Transverse colon (tissue), 4 donors: ENCODE measurements at regions not wholly inside any gene's neighbourhood (a gene's known extent, or its start where the extent isn't known, plus 50 kb on each side); places are given as distances from the start of the nearest gene placed in this dataset.

ENCODE experiments used
- DNase-seq: peaks from one replicate; pipeline ENCODE4 v3.0.0-alpha.2; 2019
- H3K27ac ChIP-seq, 4 donors: fragments of 200-600 bp; sonication (generic); 2 replicates each; pipeline ENCODE4 v1.5.1; 2016 to 2018; ENCODE audit warnings: inconsistent platforms in 4 of 4
- H3K27me3 ChIP-seq: fragments of 200-600 bp; sonication (generic); 2 replicates; pipeline ENCODE4 v1.5.1; 2017; ENCODE audit warnings: inconsistent platforms
- H3K36me3 ChIP-seq, 4 donors: fragments of 200-600 bp; sonication (generic); 2 replicates each; pipeline ENCODE4 v1.5.1; 2017 to 2019; ENCODE audit warnings: inconsistent platforms in 4 of 4
- H3K4me1 ChIP-seq, 4 donors: fragments of 200-600 bp; sonication (generic); 2 replicates each; pipeline ENCODE4 v1.5.1; 2017 to 2020; ENCODE audit warnings: inconsistent platforms in 4 of 4
- H3K4me3 ChIP-seq, 4 donors: fragments of 200-600 bp; sonication (generic); 1 replicate in 1 of 4; 2 replicates in 3 of 4; pipeline versions ENCODE4 v1.5.1 to v1.6.1; 2017 to 2019; ENCODE audit warnings: inconsistent platforms in 4 of 4
- H3K9me3 ChIP-seq, 2 donors: fragments of 200-600 bp; sonication (generic); 2 replicates each; pipeline ENCODE4 v1.5.1; 2017 to 2019; ENCODE audit warnings: inconsistent platforms in 2 of 2
- CTCF ChIP-seq, 5 experiments: fragments of 200-600 bp in 3 of 5; fragments of 450-650 bp in 2 of 5; sonication (generic) in 3 of 5; IDR thresholded peaks; 1 replicate in 2 of 5; 2 replicates in 3 of 5; pipeline ENCODE4 v1.5.1; 2016 to 2017; ENCODE audit warnings: antibody characterized with exemption in 5 of 5, inconsistent platforms in 3 of 5, mild to moderate bottlenecking in 2 of 5, moderate library complexity in 1 of 5
- EP300 ChIP-seq: sonication (generic); formaldehyde crosslinking; IDR thresholded peaks from one replicate; pipeline ENCODE4 v1.6.1; 2017; ENCODE audit warnings: antibody characterized with exemption, low read depth
- POLR2A ChIP-seq: fragments of 450-650 bp; IDR thresholded peaks from one replicate; pipeline ENCODE4 v1.6.1; 2016; ENCODE audit warnings: antibody characterized with exemption, mild to moderate bottlenecking, moderate library complexity
- POLR2AphosphoS5 ChIP-seq, 3 donors: sonication (generic); formaldehyde crosslinking; IDR thresholded peaks; one replicate each; pipeline ENCODE4 v1.6.1; 2016; ENCODE audit warnings: antibody characterized with exemption in 3 of 3
- WGBS, 2 donors: methylation state at CpG; one replicate each; pipeline ENCODE4 v1.1.5; 2018; ENCODE audit warnings: low coverage in 1 of 2; 5-methylcytosine and 5-hydroxymethylcytosine counted together
- in situ Hi-C, 4 donors: fragments of 200-750 bp; cut with MboI; loops; one replicate each; pipeline versions ENCODE4 v1.15.0 to v1.15.1; 2017; ENCODE audit warnings: low sequenced_read_pairs in 3 of 4, low pct_ligation_motif_present in 1 of 4, low pct_unique_long_range_greater_than_20kb in 1 of 4
- intact Hi-C: fragments of 100-400 bp; cut with DNase I; formaldehyde crosslinking; loops from one replicate; pipeline ENCODE4 v1.15.1; 2023; ENCODE audit warnings: low total_unique reads

GRCh38 chr7:156368053-156368843, 272.3 kb upstream of the RNF32 start:
- Histone ChIP-seq H3K27ac (no peak overlapping the region), H3K36me3 (no peaks in the 10 kb centered on the region), H3K27me3 (no peaks in the 10 kb centered on the region), H3K9me3 (no peaks in the 10 kb centered on the region), H3K4me3 (no peak overlapping the region), H3K4me1 (no peaks in the 10 kb centered on the region)
- 41 to 82% methylated on average over 3 to 12 of the region's 12 CpGs for WGBS, 2 donors
- intact Hi-C loops, result no loop called here
- no peak for TF ChIP-seq CTCF (IDR thresholded peaks at IDR 0.05)
- no peak for TF ChIP-seq POLR2A
- no peak for TF ChIP-seq POLR2AphosphoS5 (IDR thresholded peaks at IDR 0.05)
- TF ChIP-seq EP300, result no peak
- DNase-seq, result no peak
- in situ Hi-C loops, result loop anchor here in 1 of 4 donors (25.0 kb wide), 1 partner anchor 106 kb away; no protein-coding TSS in a partner anchor

- in situ Hi-C loops, result loop anchor here in 1 of 4 donors (25.0 kb wide), 1 partner anchor 101 kb away; no protein-coding TSS in a partner anchor
- H3K4me1 ChIP-seq, result no peaks in the 10 kb centered on the region
- TF ChIP-seq CTCF (IDR thresholded peaks at IDR 0.05), result no peak
- TF ChIP-seq EP300, result no peak
- TF ChIP-seq POLR2AphosphoS5 (IDR thresholded peaks at IDR 0.05), result no peak
- no peak for TF ChIP-seq POLR2A
- no peak overlapping the region for H3K4me3 ChIP-seq
- intact Hi-C loops, result loop anchor here (1.0 kb wide), 1 partner anchor 29 kb away; no protein-coding TSS in a partner anchor
- H3K36me3 ChIP-seq, result no peaks in the 10 kb centered on the region
- H3K9me3 ChIP-seq, result no peaks in the 10 kb centered on the region
- WGBS, 2 donors, result 79 to 86% methylated on average over 4 to 5 of the region's 5 CpGs
- DNase-seq, result no peak
- H3K27ac ChIP-seq, result no peak overlapping the region
- no peaks in the 10 kb centered on the region for H3K27me3 ChIP-seq
These were observed 276.8 kb upstream of the RNF32 start for GRCh38 chr7:156363751-156364150.

- in situ Hi-C loops (loop anchor here in 1 of 4 donors (25.0 kb wide), 1 partner anchor 99 kb away; no protein-coding TSS in a partner anchor), intact Hi-C loops (no loop called here)
- TF ChIP-seq EP300 (no peak), CTCF (IDR thresholded peaks at IDR 0.05) (no peak), POLR2A (no peak), POLR2AphosphoS5 (IDR thresholded peaks at IDR 0.05) (no peak)
- 66 to 69% methylated on average over 6 of the region's 6 CpGs for WGBS, 2 donors
- no peaks in the 10 kb centered on the region for H3K27me3 ChIP-seq
- H3K27ac ChIP-seq, result no peak overlapping the region
- H3K9me3 ChIP-seq, result no peaks in the 10 kb centered on the region
- no peak for DNase-seq
- H3K36me3 ChIP-seq, result no peaks in the 10 kb centered on the region
- no peak overlapping the region for H3K4me3 ChIP-seq
- H3K4me1 ChIP-seq, result no peaks in the 10 kb centered on the region
These were observed 279.7 kb upstream of the RNF32 start for GRCh38 chr7:156360835-156361234.

- H3K4me1 ChIP-seq, result no peaks in the 10 kb centered on the region
- no peak overlapping the region for H3K27ac ChIP-seq
These were observed 284.0 kb upstream of the RNF32 start for GRCh38 chr7:156356551-156356950.

More at GRCh38 chr7:156356551-156356950, 284.0 kb upstream of the RNF32 start:
- intact Hi-C loops (no loop called here), in situ Hi-C loops (loop anchor here in 1 of 4 donors (25.0 kb wide), 1 partner anchor 94 kb away; no protein-coding TSS in a partner anchor)
- H3K9me3 ChIP-seq, result no peaks in the 10 kb centered on the region
- DNase-seq, result no peak
- H3K27me3 ChIP-seq, result no peaks in the 10 kb centered on the region
- TF ChIP-seq POLR2AphosphoS5 (IDR thresholded peaks at IDR 0.05) (no peak), POLR2A (no peak), EP300 (no peak), CTCF (IDR thresholded peaks at IDR 0.05) (no peak)
- 76 to 86% methylated on average over 5 of the region's 5 CpGs for WGBS, 2 donors
- no peaks in the 10 kb centered on the region for H3K36me3 ChIP-seq
- H3K4me3 ChIP-seq, result no peak overlapping the region
